ENCODE measurements at regions not wholly inside any gene's neighbourhood (a gene's known extent, or its start where the extent isn't known, plus 50 kb on each side); places are given as distances from the start of the nearest gene placed in this dataset.
A peak's percentile ranks its signal among the peaks of the same experiment; 100 is the strongest.

DNA sequence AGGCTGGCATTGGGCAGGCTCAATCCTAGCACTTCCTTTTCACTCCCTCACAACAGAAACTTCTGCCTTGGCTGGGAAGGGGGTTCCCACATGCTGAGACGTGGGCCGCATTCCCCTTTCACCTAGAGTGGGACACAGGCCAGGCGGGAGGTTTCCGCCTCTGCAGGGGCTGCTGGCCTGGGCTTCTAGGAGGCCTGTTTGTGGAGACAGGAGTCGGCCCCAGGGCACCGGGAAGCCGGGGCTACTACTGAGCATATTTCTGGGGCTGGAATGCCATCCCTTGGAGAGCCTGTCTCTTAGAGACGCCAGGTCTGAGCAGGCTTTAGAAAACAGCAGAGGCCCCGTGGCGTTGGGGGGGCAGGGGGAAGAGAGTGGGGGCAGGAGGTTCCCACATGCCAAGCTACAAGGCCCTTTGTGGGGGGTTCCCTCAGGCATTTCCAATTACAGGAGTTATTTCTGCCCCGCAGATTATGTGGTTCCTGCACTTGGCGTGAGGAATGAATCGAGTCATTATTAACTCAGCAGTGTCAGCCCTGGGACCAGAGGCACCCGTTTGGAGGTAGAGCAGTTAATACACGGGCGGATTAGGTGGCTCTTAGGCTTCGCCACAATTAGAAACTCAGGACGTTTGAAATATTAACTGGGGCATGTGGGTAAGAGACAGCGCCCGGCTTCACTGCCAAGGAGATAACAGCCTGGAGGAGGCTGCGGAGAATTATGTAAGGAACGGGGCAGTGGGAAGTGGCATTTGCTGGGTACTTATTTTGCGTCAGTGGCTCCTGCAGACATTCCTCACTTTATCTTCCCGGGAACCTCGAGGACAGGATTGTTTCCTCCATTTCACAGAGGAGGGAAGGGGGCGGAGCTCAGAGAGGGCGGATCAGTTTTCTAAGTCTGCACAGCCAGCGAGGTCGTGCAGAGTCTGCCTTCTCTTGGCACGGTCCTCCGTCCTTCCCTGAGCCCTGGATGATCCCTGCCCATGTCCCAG, 162.5 kb downstream of the MAF start:
- DNase-seq, result no peak

DNA sequence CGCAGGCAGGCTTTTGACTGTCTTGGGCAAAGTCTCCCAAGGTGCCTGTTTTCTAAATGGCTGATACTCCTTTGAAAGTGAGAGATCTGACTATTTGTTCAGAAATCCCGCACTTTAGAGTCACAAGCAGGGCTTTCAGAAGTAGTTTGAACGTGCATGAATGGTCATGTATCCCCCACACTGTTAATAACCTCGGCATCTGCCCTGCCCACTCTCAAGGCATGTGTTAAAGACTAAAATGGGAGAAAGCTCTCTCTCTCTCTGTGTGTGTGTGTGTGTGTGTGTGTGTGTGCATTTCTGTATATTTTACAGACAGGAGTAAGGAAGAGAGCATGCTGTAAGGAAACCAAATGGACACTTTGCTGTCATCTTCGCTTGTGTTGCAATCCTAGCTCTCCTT, 163.7 kb downstream of the MAF start:
- no peak for DNase-seq

- no peak for DNase-seq
These were observed 165.8 kb downstream of the MAF start for GRCh38 chr16:79434771-79435170.

DNA sequence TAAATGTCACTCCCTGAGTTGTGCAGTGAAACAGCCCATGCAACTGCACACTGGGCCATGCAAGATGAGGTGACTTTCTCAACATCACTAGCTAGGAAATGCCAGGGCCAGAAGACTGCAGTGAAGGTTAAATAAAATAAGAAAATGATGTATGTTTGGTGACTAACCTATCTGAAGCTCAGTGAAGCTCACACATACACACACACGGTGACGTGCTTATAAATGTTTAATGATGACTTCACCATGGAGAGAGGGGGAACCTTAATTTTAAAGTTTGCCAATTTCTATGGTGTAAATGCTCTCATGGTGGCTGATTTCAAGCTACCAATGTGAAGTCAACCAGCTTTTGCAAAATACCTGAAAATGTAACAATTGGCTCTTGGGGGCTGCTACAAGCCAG, 166.4 kb downstream of the MAF start:
- no peak for DNase-seq

- no peak for DNase-seq
These were observed 168.6 kb downstream of the MAF start for GRCh38 chr16:79431923-79432322.

DNA sequence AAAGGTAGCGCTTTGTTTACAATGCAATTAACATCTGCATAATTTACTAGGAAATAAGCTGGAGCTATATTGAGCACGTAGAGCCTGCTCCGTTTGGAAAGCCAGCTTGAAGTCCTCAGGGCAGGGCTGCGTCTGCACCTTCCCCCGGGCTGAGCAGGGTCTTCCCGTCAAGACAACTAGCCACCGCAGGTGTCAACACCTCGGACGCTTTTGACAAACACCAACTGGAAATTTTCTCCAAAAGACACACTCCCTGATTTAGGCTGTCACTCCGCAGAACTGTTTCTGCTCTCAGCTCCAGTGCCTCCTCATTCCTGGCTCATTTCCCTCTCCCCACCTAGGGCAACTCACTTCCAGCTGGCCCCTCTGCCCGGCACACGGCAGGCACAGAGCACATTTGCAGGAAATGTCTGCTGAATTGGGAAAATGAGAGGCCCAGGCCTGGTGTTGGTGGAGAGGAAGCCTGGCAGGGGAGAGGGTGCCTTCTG, 170.3 kb downstream of the MAF start:
- no peak for DNase-seq

DNA sequence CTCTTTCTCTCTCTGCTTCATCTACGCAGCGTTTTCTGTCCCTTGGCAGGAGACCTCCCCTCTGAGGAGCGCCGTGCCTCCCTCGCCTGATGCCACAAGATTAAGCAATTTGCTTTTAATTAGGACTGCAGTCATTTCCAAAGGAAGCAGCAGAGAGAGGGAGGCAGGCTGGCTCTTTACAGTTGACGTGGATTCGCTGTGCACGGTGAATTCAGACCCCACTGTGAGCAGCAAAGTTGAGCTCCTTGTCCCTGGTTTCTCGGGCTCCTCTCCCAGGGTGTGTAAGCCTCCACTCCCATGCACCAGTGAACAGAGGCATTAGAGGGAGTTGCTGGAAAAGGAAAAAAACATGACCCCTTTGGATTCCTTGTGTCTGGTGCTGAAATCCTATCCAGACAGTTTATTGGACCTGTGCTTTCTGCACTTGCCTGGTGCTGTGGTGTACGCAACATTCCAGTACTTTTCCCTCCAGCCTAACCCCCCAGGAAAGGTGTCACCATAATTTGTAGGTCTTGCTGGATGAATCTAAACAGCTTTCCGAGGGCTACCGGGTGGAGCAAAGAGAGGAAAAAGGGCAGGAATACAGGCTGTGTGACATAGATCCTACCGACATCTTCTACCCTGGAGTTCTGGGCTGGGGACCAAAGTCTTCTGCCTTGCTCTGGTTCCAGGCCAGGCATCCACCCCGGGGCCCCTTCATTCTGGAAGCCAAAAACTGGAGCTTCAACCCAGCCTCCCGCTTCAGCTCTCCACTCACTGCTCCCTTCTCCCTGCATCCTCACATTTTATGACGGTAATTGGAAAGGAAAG, 171.0 kb downstream of the MAF start:
- no peak for DNase-seq

DNA sequence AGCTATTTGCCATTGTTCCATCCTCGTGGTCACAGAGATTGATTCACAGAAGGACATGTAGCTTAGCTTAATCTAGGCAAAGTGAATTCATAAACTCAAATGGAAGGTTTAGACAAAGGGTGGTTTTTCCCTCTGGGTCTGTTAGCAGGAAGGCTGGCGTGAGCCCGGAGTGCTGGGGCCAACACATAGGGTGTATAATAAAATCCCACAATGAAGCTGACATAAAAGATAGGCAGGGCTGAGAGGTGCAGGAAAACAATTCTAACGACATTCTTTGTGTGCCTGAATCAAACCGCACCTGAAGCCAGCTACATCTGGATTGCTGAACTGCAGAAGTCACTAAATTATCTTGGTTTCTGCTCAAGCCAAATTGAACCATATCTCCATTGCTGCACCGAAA, 173.9 kb downstream of the MAF start:
- DNase-seq, result no peak

DNA sequence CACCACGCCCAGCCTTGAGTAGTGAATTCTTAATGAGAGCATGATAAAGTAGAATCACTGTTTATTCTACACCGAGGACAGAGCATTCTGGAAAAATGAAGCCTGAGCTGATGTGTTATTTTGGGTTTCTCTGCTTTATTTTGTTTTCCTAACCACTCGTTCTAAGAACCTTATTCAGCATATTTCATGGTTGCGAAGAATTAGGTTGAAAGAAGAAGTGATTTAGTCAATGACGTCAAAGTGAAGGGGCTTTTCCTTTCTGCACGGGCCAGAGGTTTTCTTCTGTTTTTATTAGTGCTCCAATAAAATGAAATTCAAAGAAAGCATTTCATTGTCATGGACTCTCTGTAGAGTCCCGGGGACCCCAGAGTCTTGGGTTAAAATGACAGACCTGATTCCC, 178.5 kb downstream of the MAF start:
- no peak for DNase-seq

- no peak for DNase-seq
These were observed 179.4 kb downstream of the MAF start for GRCh38 chr16:79421126-79421525.

- DNase-seq, result no peak
These were observed 180.0 kb downstream of the MAF start for GRCh38 chr16:79420493-79420892.

DNA sequence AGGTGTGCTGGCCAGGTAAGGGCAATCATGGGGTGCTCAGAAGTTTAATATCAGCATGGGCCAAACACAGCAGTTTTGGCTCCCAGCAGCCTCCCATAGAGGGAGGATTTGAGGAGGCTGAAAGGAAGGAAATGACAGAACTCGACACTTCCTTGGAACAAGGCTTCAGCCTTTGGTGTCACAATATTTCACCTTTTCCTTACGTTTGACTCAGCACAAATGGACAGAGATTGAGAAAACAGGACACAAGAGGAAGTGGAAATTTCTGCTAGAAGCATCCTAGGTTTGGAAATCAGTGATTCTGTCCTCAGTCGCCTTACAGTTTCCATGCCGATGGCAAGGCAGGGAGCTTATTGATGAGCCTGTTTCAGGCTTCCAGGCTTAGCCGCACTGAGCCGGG, 181.4 kb downstream of the MAF start:
- no peak for DNase-seq

DNA sequence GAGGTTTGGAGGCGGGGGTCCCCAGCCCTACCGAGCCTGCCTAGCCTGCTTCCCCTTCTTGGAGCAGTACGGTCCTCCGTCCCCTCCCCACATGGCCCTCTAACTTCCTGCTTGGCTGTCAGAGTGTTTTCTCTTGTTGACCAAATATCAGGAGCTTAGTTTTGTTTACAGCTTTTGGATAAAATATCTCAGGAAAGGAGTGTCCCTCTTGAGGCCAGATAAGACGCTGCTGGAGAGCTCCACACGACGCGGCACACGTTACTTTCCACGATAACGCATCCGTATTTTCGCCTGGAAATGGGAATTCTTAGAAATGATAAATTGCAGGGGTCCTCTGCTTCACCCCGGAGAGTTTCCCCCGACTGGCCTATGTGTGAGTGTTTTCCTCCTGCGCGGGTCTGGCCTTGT, 182.9 kb downstream of the MAF start:
- no peak for DNase-seq

DNA sequence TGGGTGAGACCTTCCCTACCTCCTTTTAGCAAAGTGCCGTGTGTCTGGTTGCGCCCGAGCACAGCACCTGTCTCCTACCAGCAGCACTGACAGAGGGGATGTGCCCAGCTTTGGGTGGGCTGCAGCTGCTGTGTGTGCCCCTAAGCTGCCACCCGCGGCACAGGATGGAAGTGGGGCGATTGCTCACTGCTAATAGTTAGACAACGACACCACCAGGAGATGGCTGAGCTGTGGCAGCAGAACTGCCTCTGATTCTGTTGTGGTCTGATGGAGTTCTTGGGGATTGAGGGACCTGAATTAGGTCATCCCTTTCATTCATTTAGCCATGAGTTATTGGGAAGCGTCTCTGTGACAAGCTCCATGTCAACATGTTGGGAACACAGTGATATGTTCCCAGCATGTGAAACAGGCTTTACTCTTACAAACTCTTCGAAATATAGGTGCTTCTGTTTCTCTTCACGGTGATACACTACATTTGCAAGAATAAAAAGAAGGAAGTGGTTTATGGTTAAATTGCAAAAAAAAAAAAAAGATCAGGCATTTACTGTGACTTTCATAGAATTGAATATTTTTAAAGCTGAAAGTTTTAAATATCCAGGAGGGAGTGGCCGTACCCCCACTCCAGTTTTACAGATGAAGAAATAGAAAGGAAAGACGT, 184.4 kb downstream of the MAF start:
- no peak for DNase-seq

GRCh38 chr16:79412783-79413225, 187.7 kb downstream of the MAF start:
- no peak for DNase-seq

GRCh38 chr16:79411805-79412204, 188.7 kb downstream of the MAF start:
- DNase-seq, result peak in 1 of 2 experiments; percentile 13

DNA sequence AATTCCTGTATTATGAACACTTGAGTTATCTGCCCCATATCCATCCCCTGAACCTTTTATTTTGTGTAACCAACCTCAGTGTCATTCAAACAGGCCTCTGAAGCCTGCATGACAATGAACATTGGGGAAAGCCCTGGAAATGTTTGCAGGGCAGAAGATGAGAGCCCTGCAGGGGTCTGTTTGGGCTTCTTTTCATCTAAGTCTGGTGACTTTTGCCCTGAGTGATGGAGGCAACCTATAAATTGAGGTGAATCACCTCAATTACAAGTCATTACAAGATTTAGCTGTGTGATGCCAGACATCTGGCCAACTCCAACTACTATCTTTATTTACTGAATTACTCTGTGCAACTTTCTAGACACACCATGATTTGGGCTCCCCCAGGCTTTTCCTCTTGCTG, 189.2 kb downstream of the MAF start:
- no peak for DNase-seq

DNA sequence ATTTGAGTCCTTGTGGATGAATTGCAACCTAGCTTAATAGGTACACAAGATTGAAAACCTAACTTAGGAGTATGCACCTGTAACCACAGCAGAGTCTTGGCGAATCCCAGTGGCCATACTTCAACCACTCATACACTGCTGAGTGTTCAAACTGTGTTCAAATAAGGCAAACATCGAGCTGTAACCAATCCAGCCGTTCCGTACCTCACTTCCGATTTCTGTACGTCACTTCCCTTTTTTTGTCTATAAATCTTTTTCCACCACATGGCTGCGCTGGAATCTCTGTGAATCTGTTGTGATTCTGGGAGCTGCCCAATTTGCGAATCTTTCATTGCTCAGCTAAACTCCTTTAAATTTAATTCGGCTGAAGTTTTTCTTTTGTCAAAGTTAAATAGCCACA, 190.6 kb downstream of the MAF start:
- no peak for DNase-seq

DNA sequence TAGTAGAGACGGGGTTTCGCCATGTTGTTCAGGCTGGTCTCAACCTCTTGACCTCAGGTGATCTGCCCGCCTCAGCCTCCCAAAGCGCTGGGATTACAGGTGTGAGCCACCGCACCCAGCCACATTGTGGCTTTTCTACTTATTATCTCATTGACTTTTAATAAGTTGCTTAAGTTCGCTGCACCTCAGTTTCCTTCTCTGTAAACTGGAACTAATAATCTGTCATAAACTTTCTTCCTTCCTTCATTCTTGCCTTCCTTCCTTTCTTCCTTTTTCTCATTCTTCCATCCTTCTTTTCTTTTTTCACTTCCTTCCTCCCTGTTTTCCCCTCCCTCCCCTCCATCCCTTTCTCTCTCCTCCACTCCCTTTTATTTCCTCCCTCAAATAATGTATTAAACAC, 192.2 kb downstream of the MAF start:
- no peak for DNase-seq

DNA sequence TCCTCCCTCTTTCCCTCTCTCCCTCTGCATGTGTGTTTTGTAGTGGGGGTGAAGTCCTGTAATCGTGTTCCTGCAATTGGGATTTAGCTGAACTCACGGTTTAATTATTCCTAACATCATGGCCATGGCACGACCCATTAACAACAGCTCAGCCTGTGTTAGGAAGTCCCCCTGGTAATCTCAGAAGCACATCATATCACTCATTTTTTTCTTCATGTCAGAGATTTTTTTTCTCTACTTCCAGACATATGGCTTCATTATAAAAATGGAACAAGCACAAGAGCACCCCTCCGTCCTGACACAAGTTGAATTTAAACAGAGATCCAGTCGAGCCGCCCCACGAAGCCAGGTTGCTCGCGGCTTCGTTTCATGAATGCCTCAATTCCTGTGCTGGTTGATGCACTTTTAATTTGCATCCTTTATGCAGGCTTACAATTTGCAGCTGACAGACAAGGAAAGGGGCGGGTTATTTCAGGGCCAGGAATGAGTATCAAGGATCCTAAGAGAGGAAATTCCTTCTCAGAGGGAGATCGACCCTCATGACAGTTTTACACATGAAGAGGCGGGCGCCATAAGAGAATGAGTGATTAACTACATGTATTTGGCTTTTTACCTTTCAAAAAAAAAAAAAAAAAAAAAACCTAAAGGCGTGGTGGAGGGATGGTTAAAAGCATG, 192.9 kb downstream of the MAF start:
- no peak for DNase-seq

DNA sequence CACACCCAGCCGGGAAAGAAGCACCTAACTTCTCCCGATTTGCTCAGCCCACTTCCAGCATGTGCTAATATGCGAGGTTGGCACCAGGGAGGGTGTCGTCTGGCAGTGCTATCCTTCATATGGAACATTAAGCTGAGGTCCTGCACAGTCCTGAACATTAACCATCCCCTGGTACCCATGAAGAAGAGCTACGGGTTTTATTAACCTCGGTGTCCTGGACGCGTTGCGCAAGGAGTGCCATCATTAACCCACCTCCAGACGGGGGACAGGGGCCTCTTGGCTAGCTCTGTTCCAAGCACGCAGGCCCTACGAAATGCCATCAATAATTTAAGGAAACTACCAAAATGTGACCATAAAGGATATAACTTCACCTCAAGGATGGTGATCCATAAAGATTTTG, 193.5 kb downstream of the MAF start:
- DNase-seq, result no peak

DNA sequence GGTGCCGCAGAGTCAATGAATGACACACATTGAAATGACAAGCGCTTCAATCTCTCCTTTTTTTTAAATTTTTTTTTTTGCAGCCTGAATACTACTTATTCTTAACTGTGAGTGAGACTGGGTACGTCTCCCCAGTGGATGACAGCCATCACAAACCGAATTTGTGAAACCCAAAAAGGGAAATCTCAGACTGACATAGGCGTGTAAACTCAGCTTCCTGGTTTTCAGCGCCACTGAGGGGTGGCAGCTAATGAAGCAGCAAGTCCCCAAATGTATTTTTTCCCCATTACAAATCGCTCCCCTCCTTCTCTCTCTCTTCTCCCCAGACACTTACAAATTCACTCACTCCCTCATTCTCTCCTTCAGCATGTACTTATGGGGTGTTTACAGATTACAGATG, 196.0 kb downstream of the MAF start:
- no peak for DNase-seq

DNA sequence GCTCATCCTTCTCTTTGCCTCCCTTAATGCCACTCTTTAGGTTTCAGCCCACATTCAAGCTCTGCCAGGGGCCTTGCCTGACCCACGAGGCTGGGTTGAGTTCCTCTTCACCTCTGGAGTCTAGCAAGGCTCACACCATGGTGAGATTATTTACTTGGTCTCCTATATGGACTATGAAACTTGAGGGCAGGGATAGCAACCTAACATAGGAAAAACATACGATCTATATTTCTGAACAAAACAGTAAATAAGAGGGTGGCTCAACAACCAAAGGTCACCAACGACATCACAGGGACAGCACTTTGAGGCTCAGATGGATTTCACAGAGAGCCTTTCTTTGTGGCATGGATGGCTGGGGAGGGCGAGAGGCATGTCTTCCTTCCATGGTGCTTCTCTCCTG, 197.0 kb downstream of the MAF start:
- DNase-seq, result no peak

Data from activated CD4-positive, alpha-beta T cell treated with anti-CD3 and anti-CD28 coated beads, Interleukin-2, amount 50 U/mL, for 48 hours (primary cell).